Left hindlimb (tissue), 1 donor: ENCODE measurements at regions not wholly inside any gene's neighbourhood (a gene's known extent, or its start where the extent isn't known, plus 50 kb on each side); places are given as distances from the start of the nearest gene placed in this dataset.
"Not testable (repeated sequence)": the region's sequence is repeated elsewhere in the genome, so short reads cannot be mapped to it uniquely, and the experiment has no call there.

ENCODE experiments used
- DNase-seq: peaks from one replicate; pipeline ENCODE4 v3.0.0-alpha.2; 2018

DNA sequence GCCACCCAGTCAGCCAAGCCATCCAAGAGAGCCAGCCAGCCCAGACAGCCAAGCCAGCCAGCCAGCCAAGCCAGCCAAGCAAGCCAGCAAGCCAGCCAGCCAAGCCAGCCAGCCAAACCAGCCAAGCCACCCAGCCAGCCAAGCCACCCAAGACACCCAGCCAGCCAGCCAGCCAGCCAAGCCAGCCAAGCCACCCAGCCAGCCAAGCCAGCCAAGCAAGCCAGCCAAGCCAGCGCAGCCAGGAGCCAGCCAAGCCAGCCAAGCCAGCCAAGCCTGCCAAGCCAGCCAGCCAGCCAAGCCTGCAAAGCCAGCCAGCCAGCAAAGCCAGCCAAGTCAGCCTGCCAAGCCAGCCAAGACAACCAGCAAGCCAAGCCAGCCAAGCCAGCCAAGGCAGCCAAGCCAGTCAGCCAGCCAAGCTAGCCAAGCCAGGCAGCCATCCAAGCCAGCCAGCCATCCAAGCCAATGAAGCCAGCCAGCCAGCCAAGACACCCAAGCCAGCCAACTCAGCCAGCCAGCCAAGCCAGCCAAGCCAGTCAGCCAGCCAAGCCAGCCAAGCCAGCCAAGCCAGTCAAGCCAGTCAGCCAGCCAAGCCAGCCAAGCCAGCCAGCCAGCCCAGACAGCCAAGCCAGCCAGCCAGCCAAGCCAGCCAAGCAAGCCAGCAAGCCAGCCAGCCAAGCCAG lies 332.2 kb upstream of the PLGLB2 start:
- not testable (repeated sequence) for DNase-seq

DNA sequence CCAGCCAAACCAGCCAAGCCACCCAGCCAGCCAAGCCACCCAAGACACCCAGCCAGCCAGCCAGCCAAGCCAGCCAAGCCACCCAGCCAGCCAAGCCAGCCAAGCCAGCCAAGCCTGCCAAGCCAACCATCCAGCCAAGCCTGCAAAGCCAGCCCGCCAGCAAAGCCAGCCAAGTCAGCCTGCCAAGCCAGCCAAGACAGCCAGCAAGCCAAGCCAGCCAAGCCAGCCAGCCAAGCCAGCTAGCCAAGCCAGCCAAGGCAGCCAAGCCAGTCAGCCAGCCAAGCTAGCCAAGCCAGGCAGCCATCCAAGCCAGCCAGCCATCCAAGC lies 331.7 kb upstream of the PLGLB2 start:
- DNase-seq = not testable (repeated sequence)

DNA sequence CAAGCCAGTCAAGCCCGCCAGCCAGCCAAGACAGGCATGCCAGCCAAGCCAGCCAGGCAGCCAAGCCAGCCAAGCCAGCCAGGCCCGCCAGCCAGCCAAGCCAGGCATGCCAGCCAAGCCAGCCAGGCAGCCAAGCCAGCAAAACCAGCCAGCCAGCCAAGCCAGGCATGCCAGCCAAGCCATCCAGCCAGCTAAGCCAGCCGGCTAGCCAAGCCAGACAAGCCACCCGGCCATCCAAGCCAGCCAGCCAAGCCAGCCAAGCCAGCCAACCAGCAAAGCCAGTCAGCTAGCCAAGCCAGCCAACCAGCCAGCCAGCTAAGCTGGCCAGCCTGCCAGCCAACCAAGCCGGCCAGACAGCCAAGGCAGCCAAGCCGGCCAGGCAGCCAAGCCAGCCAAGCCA lies 330.7 kb upstream of the PLGLB2 start:
- DNase-seq = not testable (repeated sequence)

DNA sequence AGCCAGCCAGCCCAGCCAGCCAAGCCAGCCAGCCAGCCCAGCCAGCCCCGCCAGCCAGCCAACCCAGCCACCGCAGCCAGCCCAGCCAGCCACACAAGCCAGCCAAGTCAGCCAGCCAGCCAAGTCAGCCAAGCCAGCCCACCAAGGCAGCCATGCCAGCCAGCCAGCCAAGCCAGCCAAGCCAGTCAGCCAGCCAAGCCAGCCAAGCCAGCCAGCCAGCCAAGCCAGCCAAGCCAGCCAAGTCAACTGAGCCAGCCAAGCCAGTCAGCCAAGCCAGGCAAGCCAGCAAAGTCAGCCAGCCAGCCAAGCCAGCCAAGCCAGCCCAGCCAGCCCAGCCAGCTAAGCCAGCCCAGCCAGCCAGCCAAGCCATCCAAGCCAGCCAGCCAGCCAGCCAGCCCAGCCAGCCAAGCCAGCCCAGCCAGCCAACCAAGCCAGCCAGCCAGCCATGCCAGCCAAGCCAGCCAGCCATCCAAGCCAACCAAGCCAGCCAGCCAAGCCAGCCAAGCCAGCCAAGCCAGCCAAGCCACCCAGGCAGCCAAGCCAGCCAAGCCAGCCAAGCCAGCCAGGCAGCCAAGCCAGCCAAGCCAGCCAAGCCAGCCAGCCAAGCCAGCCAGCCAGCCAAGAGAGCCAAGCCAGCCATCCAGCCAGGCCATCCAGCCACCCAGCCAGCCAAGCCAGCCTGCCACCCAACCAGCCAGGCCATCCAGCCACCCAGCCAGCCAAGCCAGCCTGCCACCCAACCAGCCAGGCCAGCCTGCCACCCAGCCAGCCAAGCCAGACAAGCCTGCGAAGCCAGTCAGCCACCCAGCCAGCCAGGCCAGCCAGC lies 329.9 kb upstream of the PLGLB2 start:
- not testable (repeated sequence) for DNase-seq

DNA sequence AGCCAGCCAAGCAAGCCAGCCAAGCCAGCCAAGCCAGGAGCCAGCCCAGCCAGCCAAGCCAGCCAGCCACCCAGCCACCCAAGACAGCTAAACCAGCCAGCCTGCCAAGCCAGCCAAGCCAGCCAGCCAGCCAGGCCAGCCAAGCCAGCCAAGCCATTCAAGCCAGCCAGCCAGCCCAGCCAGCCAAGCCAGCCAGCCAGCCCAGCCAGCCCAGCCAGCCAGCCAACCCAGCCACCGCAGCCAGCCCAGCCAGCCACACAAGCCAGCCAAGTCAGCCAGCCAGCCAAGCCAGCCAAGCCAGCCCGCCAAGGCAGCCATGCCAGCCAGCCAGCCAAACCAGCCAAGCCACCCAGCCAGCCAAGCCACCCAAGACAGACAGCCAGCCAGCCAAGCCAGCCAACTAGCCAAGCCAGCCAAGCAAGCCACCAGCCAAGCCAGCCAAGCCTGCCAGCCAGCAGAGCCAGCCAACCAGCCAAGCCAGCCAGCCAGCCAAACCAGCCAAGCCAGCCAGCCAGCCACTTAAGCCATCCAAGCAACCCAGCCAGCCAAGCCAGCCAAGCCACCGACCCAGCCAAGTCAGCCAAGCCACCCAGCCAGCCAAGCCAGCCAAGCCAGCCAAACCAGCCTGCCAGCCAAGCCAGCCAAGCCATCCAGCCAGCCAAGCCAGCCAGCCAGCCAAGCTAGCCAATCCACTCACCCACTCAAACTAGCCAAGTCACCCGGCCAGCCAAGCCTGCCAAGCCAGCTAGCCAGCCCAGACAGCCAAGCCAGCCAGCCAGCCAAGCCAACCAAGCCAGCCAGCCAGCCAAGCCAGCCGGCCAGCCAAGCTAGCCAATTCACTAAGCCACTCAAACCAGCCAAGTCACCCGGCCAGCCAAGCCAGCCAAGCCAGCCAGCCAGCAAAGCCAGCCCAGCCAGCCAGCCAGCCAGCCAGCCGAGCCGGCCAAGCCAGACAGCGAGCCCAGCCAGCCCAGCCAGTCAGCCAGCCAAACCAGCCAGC lies 328.8 kb upstream of the PLGLB2 start:
- DNase-seq = not testable (repeated sequence)

DNA sequence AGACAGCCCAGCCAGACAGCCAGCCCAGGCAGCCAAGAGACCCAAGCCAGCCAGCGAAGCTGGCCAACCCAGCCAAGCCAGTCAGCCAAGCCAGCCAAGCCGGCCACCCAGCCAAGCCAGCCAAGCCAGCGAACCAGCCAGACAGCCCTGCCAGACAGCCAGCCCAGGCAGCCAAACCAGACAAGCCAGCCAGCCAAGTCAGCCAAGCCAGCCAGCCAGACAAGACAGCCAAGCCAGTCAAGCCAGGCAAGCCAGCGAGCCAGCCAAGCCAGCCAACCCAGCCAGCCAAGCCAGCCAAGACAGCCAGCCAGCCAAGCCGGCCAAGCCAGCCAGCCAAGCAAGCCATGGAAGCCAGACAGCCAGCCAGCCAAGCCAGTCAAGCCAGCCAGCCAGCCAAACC lies 327.9 kb upstream of the PLGLB2 start:
- DNase-seq = not testable (repeated sequence)

DNA sequence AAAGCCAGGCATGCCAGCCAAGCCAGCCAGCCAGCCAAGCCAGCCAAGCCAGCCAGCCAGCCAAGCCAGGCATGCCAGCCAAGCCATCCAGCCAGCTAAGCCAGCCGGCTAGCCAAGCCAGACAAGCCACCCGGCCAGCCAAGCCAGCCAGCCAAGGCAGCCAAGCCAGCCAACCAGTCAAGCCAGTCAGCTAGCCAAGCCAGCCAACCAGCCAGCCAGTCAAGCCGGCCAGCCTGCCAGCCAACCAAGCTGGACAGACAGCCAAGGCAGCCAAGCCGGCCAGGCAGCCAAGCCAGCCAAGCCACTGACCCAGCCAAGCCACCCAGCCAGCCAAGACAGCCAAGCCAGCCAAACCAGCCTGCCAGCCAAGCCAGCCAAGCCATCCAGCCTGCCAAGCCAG lies 326.9 kb upstream of the PLGLB2 start:
- not testable (repeated sequence) for DNase-seq

DNA sequence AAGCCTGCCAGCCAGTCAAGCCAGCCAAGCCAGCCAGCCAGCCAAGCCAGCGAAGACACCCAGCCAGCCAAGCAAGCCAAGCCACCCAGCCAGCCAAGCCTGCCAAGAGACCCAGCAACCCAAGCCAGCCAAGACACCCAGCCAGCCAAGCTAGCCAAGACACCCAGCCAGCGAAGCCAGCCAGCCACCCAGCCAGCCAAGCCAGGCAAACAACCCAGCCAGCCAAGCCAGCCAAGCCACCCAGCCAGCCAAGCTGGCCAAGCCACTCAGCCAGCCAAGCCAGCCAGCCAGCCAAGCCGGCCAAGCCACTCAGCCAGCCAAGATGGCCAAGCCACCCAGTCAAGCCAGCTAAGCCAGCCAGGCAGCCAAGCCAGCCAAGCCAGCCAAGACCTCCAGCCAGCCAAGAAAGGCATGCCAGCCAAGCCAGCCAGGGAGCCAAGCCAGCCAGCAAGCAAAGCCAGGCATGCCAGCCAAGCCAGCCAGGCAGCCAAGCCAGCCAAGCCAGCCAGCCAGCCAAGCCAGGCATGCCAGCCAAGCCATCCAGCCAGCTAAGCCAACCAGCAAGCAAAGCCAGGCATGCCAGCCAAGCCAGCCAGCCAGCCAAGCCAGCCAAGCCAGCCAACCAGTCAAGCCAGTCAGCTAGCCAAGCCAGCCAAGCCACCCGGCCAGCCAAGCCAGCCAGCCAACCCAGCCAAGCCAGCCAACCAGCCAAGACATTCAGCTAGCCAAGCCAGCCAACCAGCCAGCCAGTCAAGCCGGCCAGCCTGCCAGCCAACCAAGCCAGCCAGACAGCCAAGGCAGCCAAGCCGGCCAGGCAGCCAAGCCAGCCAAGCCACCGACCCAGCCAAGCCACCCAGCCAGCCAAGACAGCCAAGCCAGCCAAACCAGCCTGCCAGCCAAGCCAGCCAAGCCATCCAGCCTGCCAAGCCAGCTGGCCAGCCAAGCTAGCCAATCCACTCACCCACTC lies 323.8 kb upstream of the PLGLB2 start:
- not testable (repeated sequence) for DNase-seq

DNA sequence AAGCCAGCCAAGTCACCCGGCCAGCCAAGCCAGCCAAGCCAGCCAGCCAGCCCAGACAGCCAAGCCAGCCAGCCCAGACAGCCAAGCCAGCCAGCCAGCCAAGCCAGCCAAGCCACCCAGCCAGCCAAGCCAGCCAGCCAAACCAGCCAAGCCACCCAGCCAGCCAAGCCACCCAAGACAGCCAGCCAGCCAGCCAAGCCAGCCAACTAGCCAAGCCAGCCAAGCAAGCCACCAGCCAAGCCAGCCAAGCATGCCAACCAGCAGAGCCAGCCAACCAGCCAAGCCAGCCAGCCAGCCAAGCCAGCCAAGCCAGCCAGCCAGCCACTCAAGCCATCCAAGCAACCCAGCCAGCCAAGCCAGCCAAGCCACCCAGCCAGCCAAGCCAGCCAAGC lies 323.1 kb upstream of the PLGLB2 start:
- DNase-seq = not testable (repeated sequence)

DNA sequence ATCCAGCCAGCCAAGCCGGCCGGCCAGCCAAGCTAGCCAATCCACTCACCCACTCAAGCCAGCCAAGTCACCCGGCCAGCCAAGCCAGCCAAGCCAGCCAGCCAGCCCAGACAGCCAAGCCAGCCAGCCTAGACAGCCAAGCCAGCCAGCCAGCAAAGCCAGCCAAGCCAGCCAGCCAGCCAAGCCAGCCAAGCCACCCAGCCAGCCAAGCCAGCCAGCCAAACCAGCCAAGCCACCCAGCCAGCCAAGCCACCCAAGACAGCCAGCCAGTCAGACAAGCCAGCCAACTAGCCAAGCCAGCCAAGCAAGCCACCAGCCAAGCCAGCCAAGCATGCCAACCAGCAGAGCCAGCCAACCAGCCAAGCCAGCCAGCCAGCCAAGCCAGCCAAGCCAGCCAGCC lies 322.7 kb upstream of the PLGLB2 start:
- DNase-seq = not testable (repeated sequence)

DNA sequence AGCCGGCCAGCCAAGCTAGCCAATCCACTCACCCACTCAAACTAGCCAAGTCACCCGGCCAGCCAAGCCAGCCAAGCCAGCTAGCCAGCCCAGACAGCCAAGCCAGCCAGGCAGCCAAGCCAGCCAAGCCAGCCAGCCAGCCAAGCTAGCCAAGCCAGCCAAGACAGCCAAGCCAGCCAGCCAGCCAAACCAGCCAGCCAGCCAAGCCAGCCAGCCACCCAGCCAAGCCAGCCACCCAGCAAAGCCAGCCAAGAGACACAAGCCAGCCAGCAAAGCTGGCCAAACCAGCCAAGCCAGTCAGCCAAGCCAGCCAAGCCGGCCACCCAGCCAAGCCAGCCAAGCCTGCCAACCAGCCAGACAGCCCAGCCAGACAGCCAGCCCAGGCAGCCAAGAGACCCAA lies 322.2 kb upstream of the PLGLB2 start:
- DNase-seq = not testable (repeated sequence)

DNA sequence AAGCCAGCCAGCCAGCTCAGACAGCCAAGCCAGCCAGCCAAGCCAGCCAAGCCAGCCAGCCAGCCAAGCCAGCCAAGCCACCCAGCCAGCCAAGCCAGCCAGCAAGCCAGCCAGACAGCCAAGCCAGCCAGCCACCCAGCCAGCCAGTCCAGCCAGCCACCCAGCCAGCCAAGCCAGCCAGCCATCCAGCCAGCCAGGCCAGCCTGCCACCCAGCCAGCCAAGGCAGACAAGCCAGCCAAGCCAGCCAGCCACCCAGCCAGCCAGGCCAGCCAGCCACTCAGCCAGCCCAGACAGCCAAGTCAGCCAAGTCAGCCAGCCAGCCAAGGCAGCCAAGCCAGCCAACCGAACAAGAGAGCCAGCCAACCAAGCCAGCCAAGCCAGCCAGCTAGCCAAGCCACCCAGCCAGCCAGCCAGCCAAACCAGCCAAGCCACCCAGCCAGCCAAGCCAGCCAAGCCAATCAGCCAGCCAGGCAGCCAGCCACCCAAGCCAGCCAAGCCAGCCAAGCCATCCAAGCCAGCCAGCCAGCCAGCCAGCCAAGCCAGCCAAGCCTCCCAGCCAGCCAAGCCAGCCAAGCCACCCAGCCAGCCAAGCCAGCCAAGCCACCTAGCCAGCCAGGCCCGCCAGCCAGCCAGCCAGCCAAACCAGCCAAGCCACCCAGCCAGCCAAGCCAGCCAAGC lies 319.3 kb upstream of the PLGLB2 start:
- not testable (repeated sequence) for DNase-seq

DNA sequence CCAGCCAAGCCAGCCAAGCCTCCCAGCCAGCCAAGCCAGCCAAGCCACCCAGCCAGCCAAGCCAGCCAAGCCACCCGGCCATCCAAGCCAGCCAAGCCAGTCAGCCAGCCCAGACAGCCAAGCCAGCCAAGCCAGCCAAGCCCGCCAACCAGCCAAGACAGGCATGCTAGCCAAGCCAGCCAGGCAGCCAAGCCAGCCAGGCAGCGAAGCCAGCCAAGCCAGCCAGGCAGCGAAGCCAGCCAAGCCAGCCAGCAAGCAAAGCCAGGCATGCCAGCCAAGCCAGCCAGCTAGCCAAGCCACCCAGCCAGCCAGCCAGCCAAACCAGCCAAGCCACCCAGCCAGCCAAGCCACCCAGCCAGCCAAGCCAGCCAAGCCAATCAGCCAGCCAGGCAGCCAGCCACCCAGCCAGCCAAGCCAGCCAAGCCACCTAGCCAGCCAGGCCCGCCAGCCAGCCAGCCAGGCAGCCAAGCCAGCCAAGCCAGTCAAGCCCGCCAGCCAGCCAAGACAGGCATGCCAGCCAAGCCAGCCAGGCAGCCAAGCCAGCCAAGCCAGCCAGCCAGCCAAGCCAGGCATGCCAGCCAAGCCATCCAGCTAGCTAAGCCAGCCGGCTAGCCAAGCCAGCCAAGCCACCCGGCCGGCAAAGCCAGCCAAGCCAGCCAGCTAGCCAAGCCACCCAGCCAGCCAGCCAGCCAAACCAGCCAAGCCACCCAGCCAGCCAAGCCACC lies 318.5 kb upstream of the PLGLB2 start:
- not testable (repeated sequence) for DNase-seq

DNA sequence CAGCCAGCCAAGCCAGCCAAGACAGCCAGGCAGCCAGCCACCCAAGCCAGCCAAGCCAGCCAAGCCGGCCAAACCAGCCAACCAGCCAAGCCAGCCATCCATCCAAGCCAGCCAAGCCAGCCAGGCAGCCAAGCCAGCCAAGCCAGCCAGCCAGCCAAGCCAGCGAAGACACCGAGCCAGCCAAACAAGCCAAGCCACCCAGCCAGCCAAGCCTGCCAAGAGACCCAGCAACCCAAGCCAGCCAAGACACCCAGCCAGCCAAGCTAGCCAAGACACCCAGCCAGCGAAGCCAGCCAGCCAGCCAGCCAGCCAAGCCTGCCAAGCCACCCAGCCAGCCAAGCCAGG lies 318.0 kb upstream of the PLGLB2 start:
- not testable (repeated sequence) for DNase-seq

DNA sequence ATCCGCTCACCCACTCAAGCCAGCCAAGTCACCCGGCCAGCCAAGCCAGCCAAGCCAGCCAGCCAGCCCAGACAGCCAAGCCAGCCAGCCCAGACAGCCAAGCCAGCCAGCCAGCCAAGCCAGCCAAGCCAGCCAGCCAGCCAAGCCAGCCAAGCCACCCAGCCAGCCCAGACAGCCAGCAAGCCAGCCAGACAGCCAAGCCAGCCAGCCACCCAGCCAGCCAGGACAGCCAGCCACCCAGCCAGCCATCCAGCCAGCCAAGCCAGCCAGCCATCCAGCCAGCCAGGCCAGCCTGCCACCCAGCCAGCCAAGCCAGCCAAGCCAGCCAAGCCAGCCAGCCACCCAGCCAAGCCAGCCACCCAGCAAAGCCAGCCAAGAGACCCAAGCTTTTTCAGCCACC lies 316.8 kb upstream of the PLGLB2 start:
- DNase-seq = not testable (repeated sequence)

DNA sequence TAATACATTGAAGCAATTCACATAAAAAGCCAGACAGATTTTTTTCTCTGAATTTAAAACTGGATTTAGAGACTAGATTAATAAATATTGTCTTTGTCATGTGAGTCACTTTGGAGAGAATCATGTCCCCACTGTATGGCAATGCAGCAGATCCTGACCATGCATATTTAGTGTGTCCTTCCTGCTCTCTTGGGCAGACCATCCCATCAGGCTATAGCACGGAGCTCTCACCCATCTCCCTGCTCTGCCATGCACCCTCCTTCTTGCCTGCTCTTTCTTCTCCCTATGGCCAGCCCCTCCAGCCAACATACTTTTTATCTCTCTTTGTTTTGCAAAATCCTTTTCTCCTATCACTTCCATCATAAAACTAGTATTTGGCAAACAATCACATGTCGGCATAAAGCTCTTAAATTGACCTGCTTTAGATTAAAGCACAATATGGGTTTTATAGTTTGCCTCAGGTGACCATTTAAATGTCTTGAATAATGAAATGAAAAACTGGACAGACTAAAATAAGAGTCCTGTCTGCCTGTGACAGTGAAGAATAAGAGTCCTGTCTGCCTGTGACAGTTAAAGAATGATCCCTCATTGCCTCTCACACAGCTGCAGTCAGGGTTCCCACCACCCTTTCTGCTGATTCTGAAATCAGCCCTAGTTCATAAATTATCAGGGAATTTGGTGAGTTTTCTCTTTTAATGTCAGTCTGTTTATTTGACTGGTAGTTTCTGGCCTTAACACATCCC lies 315.0 kb upstream of the PLGLB2 start:
- DNase-seq = not testable (repeated sequence)

DNA sequence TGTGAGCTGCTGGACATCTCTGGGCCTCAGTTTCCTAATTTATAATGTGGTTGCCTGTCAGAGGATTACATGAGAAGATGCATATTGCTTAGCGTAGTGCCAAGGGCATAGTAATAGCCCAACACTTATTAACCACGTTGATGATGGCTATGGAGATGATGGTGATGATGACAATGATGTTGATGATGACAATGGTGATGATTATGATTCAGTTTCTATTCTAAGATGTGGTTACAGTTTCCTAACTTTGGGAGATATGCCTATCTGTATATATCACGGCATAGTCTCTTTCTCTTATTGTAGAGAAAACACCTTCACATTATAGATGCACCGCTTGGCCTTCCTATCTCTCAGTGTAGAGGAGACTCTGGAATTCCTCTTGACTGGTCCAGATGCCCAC lies 311.9 kb upstream of the PLGLB2 start:
- DNase-seq = not testable (repeated sequence)

DNA sequence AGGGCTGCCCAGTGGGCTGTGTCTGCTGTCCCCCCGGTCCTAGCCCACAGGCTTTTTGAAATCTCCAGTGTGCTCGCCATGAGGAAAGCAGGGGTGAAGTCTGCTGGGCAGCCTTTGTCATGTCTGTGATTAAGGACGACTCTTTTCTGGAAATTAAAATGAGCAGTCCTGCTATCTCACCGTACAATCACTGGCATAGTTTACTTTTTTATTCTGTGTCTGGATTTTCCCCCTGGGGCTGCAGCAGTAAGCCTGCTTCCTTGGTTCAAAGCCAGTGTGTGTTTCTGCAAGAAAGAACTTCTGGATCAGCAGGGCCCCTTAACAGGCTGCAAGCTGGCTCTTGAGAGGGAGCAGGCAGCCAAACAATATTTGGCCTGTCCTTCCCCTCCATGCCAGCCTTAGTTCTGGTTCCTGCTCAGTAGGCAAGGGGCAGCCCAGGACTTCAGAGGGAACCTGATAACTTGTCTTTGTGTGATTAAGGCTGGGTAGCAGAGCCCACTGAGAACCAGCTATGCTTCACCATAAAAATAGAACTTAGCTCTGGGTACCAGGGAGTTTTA lies 310.1 kb upstream of the PLGLB2 start:
- DNase-seq = not testable (repeated sequence)

DNA sequence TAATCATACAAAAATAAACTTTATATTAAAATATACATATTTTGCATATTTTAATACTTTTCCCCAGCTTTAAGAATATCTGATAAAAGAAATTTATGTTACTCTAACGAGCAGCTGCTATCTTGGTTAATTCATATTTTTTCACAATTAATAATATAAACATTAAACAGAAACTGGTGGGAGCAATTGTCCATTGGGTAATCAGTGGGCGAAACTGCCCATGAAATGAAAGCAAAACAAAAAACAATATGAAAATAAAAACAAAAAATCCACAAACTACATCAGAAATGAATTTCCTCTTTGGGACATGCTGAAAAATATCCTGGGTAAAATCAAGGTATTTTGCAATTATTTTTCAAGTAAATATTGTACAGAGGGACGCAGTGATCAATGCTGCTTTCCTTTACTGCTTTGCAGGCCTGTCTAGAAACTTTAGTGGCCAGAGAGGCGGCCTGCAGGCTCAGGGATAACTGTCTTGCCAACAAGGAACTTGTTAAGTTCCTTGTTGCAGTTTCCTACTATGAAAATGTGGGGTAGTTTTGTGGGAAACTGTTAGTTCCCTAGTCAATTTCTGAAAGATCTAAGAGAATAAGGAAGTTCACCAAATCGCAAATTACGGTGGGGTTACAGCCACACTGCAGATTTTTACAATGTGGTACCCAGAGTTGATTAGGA lies 309.0 kb upstream of the PLGLB2 start:
- DNase-seq = not testable (repeated sequence)
